Right atrium auricular region (tissue), 2 donors: ENCODE measurements at regions not wholly inside any gene's neighbourhood (a gene's known extent, or its start where the extent isn't known, plus 50 kb on each side); places are given as distances from the start of the nearest gene placed in this dataset.

Experiments used
- DNase-seq: peaks from one replicate; pipeline ENCODE4 v3.0.0-alpha.2; 2019; ENCODE audit warnings: low spot score
- H3K27ac ChIP-seq, 2 donors: fragments of 200-600 bp; sonication (generic); 1 replicate in 1 of 2; 2 replicates in 1 of 2; pipeline ENCODE4 v1.5.1; 2016 to 2019
- H3K27me3 ChIP-seq, 2 donors: fragments of 200-600 bp; sonication (generic); one replicate each; pipeline versions ENCODE4 v1.5.1 to v1.6.0; 2017 to 2019
- H3K36me3 ChIP-seq: fragments of 200-600 bp; sonication (generic); one replicate; pipeline ENCODE4 v1.5.1; 2016
- H3K4me1 ChIP-seq, 2 donors: fragments of 200-600 bp; sonication (generic); one replicate each; pipeline versions ENCODE4 v1.5.1 to v1.6.0; 2017 to 2019
- H3K4me3 ChIP-seq, 2 donors: fragments of 200-600 bp; sonication (generic); 1 replicate in 1 of 2; 2 replicates in 1 of 2; pipeline ENCODE4 v1.5.1; 2017 to 2019; ENCODE audit warnings: mild to moderate bottlenecking in 1 of 2, moderate library complexity in 1 of 2
- H3K9me3 ChIP-seq, 2 donors: fragments of 200-600 bp; sonication (generic); one replicate each; pipeline ENCODE4 v1.5.1; 2019
- CTCF ChIP-seq, 2 donors: fragments of 200-600 bp; sonication (generic); IDR thresholded peaks; one replicate each; pipeline ENCODE4 v1.5.1; 2019; ENCODE audit warnings: antibody characterized with exemption in 2 of 2

DNA sequence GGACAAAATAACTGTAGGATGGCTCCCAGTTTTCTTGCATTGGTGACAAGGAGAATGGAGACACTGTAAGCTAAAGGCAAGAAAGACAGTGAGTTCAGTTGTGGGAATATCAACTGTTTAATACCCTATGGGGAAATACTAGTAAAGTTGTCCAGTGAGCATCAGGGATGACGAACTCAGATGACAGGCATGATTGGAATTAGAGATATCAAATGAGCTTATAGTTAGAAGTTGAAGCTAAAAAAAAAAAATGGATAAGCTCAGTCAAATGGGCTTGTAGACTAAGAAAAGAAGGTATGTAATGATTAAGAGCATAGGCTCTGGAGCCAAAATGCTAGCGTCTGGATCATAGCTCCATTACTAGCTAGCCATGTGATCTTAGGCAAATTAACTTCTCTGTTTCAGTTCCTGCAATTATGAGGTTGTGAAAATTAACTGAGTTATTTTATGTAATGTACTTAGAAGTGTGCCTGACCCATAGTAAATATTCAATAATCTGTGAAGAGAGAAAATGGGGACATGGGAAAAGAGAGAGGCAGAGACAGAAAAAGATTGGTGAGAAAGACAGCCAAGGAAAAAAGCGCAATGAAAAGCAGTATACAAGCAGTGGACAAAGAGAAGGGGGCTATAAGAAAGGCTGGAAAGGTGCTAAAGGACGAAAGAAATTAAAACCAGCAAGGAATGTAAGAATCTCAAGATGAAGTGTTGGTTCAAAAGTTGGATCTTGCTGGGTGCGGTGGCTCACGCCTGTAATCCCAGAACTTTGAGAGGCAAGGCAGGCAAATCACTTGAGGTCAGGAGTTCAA lies 95.7 kb upstream of the SLC39A10 start:
- no peak overlapping the region for H3K4me3 ChIP-seq
- DNase-seq: no peak
- H3K36me3 ChIP-seq: no peaks in the 10 kb centered on the region
- no peaks in the 10 kb centered on the region for H3K4me1 ChIP-seq
- H3K9me3 ChIP-seq: no peaks in the 10 kb centered on the region
- no peaks in the 10 kb centered on the region for H3K27me3 ChIP-seq
- TF ChIP-seq CTCF (IDR thresholded peaks at IDR 0.05): no peak
- no peak overlapping the region for H3K27ac ChIP-seq

DNA sequence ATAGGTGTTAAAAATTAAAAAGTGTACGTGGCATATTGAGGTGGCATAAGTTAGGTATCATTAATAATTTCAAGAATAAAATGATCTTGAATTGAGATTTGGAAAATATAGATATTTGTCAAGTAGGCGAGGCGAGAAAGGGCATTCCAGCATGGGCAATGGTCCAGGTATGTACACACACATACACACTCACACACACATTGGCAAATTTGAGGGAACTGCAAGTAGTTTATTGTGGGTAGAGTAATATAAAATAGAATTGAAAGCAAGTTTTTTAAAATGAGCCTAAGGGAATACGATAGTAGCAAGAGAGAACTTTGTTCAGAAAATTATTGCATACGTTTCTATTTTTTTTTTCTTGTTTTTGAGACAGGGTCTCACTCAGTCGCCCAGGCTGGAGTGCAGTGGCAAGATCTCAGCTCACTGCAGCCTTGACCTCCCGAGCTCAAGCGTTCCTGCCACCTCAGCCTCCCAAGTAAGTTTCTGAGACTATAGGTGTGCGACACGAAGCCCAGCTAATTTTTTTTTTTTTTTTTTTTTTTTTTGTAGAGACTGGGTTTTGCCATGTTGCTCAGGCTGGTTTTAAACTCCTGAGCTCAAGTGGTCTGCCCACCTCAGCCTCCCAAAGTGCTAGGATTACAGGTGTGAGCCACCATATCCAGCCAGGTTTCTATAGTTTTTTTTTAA lies 96.7 kb upstream of the SLC39A10 start:
- no peak for TF ChIP-seq CTCF (IDR thresholded peaks at IDR 0.05)
- Histone ChIP-seq H3K27me3 (no peaks in the 10 kb centered on the region), H3K4me3 (no peak overlapping the region), H3K27ac (no peak overlapping the region), H3K36me3 (no peaks in the 10 kb centered on the region), H3K4me1 (no peaks in the 10 kb centered on the region), H3K9me3 (no peaks in the 10 kb centered on the region)
- DNase-seq: no peak

GRCh38 chr2:195559431-195559914 lies 97.6 kb upstream of the SLC39A10 start:
- H3K36me3 ChIP-seq: no peaks in the 10 kb centered on the region
- H3K4me1 ChIP-seq: no peaks in the 10 kb centered on the region
- no peak overlapping the region for H3K4me3 ChIP-seq
- H3K9me3 ChIP-seq: no peaks in the 10 kb centered on the region
- H3K27me3 ChIP-seq: no peaks in the 10 kb centered on the region
- no peak for DNase-seq
- H3K27ac ChIP-seq: no peak overlapping the region
- no peak for TF ChIP-seq CTCF (IDR thresholded peaks at IDR 0.05)

GRCh38 chr2:195555971-195556370 lies 101.1 kb upstream of the SLC39A10 start:
- Histone ChIP-seq H3K27ac (no peak overlapping the region), H3K4me3 (no peak overlapping the region), H3K4me1 (no peaks in the 10 kb centered on the region), H3K36me3 (no peaks in the 10 kb centered on the region), H3K9me3 (no peaks in the 10 kb centered on the region), H3K27me3 (no peaks in the 10 kb centered on the region)
- no peak for DNase-seq
- TF ChIP-seq CTCF (IDR thresholded peaks at IDR 0.05): no peak

GRCh38 chr2:195552581-195552980 lies 104.4 kb upstream of the SLC39A10 start:
- Histone ChIP-seq H3K4me3 (no peak overlapping the region), H3K9me3 (peaks cover 0 to 11% of the 10 kb centered on the region in 2 donors), H3K27ac (no peak overlapping the region), H3K4me1 (no peaks in the 10 kb centered on the region), H3K27me3 (no peaks in the 10 kb centered on the region), H3K36me3 (no peaks in the 10 kb centered on the region)
- DNase-seq: no peak
- no peak for TF ChIP-seq CTCF (IDR thresholded peaks at IDR 0.05)
